ENCODE measurements at regions not wholly inside any gene's neighbourhood (a gene's known extent, or its start where the extent isn't known, plus 50 kb on each side); places are given as distances from the start of the nearest gene placed in this dataset.

DNA sequence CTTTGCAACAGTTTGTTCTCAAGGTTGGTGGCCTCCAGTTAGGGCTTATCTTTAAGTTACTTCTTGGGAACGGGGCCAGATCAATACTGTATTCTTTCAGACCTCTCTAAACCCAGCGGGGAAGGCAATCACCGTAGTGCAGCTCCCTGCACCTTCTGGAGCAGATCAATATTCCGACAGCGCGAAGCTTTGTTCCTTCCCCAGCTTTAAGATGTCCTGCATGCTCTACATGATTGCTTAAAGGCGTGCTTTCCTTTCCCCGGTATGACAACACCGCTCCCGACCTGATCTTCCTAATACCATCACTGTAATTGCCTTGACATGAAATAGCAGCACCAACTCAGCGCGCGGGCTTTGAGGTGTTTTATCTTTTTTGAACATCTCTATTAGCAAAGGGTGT lies 755.2 kb downstream of the NR2F2 start:
- no peaks in the 10 kb centered on the region for H4K20me1 ChIP-seq (ENCODE audit: control insufficient read depth, insufficient read depth, low read depth, low read length)
- H3K4me2 ChIP-seq (ENCODE audit: low read length) = no peak overlapping the region
- H3K9me2 ChIP-seq (replicated peaks; ENCODE audit: control insufficient read depth, low read length) = no peaks in the 10 kb centered on the region

DNA sequence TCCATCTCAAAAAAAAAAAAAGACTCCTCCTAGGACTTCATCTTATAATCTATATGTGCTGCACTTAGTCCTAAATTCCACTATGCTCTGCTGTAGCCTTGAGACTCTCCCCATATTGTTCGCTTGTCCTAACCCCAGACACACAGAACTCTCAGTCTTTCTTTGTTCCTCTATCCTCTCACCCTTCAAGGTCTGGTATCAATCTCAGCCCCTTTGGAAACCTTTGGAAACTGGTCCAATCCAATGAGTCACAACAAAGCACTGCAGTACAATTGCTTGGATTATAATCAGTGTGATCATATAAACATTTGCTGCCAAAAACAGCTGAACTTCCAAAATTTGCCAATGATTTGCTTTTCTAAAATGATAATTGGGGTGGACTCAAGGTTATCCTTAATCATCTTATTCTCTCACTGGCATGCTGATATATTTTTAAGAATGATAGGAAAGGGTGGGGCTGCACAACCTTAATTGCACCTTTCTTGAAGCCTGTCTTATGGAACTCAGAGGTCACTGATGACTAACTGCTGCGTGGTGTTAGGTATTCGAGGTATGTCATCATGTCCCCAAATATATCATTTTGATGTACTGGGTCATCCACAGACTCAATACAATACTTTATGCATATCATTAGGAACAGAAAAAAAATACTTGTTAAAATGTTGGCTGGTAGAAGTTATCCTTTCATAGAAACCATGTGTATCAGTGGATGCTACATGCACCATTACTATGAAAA lies 756.7 kb downstream of the NR2F2 start:
- TF ChIP-seq, protein P1, sequence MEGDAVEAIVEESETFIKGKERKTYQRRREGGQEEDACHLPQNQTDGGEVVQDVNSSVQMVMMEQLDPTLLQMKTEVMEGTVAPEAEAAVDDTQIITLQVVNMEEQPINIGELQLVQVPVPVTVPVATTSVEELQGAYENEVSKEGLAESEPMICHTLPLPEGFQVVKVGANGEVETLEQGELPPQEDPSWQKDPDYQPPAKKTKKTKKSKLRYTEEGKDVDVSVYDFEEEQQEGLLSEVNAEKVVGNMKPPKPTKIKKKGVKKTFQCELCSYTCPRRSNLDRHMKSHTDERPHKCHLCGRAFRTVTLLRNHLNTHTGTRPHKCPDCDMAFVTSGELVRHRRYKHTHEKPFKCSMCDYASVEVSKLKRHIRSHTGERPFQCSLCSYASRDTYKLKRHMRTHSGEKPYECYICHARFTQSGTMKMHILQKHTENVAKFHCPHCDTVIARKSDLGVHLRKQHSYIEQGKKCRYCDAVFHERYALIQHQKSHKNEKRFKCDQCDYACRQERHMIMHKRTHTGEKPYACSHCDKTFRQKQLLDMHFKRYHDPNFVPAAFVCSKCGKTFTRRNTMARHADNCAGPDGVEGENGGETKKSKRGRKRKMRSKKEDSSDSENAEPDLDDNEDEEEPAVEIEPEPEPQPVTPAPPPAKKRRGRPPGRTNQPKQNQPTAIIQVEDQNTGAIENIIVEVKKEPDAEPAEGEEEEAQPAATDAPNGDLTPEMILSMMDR (IDR thresholded peaks at IDR 0.05; ENCODE audit: low read depth, low read length, poor library complexity, severe bottlenecking) = no peak
- no peak for TF ChIP-seq EZH2phosphoT487 (IDR thresholded peaks at IDR 0.05; ENCODE audit: borderline replicate concordance, low read length)

More for the DNA sequence above, 755.2 kb downstream of the NR2F2 start:
- Histone ChIP-seq H3F3A (ENCODE audit: control insufficient read depth, insufficient read depth) (no peaks in the 10 kb centered on the region), H3K79me2 (ENCODE audit: control insufficient read depth, low read length) (no peaks in the 10 kb centered on the region), H3K27ac (ENCODE audit: low read depth, low read length) (no peak overlapping the region), H3K4me1 (ENCODE audit: control insufficient read depth, low read length) (no peaks in the 10 kb centered on the region), H3K9me3 (ENCODE audit: control insufficient read depth, insufficient read depth, low read length) (no peaks in the 10 kb centered on the region), H3K4me3 (ENCODE audit: low read length) (no peak overlapping the region), H3K27me3 (ENCODE audit: control insufficient read depth, low read length) (no peaks in the 10 kb centered on the region), H3K36me3 (ENCODE audit: control insufficient read depth, low read length) (no peaks in the 10 kb centered on the region)
- TF ChIP-seq, protein P1 (IDR thresholded peaks at IDR 0.05; ENCODE audit: low read depth, low read length, poor library complexity, severe bottlenecking) = no peak
- no peak for TF ChIP-seq EZH2phosphoT487 (IDR thresholded peaks at IDR 0.05; ENCODE audit: borderline replicate concordance, low read length)

DNA sequence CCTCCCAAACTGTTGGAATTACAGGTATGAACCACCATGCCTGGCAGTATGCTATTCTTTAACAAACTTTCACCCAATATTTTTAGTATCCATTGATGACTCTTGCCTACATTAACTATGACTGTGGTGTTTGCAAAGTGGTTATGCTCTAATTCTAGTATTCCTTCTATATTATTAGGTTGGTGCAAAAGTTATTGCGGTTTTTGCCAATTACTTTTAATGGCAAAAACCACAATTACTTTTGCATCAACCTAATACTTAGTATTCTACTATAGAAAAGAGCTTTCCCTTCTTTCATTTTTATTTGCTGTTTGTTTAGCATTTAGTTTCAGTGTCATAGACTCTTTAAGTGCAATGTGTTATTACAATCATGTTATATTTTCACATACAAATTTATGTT lies 760.6 kb downstream of the NR2F2 start:
- H3F3A ChIP-seq (ENCODE audit: control insufficient read depth, insufficient read depth) = no peaks in the 10 kb centered on the region
- H3K27ac ChIP-seq (ENCODE audit: low read depth, low read length) = no peak overlapping the region
- no peaks in the 10 kb centered on the region for H3K9me2 ChIP-seq (replicated peaks; ENCODE audit: control insufficient read depth, low read length)
- no peaks in the 10 kb centered on the region for H3K4me1 ChIP-seq (ENCODE audit: control insufficient read depth, low read length)
- H4K20me1 ChIP-seq (ENCODE audit: control insufficient read depth, insufficient read depth, low read depth, low read length) = no peaks in the 10 kb centered on the region
- no peaks in the 10 kb centered on the region for H3K27me3 ChIP-seq (ENCODE audit: control insufficient read depth, low read length)
- no peaks in the 10 kb centered on the region for H3K79me2 ChIP-seq (ENCODE audit: control insufficient read depth, low read length)
- no peak overlapping the region for H3K4me3 ChIP-seq (ENCODE audit: low read length)
- H3K36me3 ChIP-seq (ENCODE audit: control insufficient read depth, low read length) = no peaks in the 10 kb centered on the region
- no peak overlapping the region for H3K4me2 ChIP-seq (ENCODE audit: low read length)
- TF ChIP-seq EZH2phosphoT487 (IDR thresholded peaks at IDR 0.05; ENCODE audit: borderline replicate concordance, low read length) = no peak
- TF ChIP-seq, protein P1 (IDR thresholded peaks at IDR 0.05; ENCODE audit: low read depth, low read length, poor library complexity, severe bottlenecking) = no peak
- no peaks in the 10 kb centered on the region for H3K9me3 ChIP-seq (ENCODE audit: control insufficient read depth, insufficient read depth, low read length)

More for the DNA sequence above, 756.7 kb downstream of the NR2F2 start:
- H3K36me3 ChIP-seq (ENCODE audit: control insufficient read depth, low read length) = no peaks in the 10 kb centered on the region
- no peaks in the 10 kb centered on the region for H4K20me1 ChIP-seq (ENCODE audit: control insufficient read depth, insufficient read depth, low read depth, low read length)
- no peaks in the 10 kb centered on the region for H3K9me3 ChIP-seq (ENCODE audit: control insufficient read depth, insufficient read depth, low read length)
- no peaks in the 10 kb centered on the region for H3K4me1 ChIP-seq (ENCODE audit: control insufficient read depth, low read length)
- H3K4me2 ChIP-seq (ENCODE audit: low read length) = no peak overlapping the region
- H3K27ac ChIP-seq (ENCODE audit: low read depth, low read length) = no peak overlapping the region
- H3K9me2 ChIP-seq (replicated peaks; ENCODE audit: control insufficient read depth, low read length) = no peaks in the 10 kb centered on the region
- no peaks in the 10 kb centered on the region for H3F3A ChIP-seq (ENCODE audit: control insufficient read depth, insufficient read depth)
- no peaks in the 10 kb centered on the region for H3K79me2 ChIP-seq (ENCODE audit: control insufficient read depth, low read length)
- no peaks in the 10 kb centered on the region for H3K27me3 ChIP-seq (ENCODE audit: control insufficient read depth, low read length)
- H3K4me3 ChIP-seq (ENCODE audit: low read length) = no peak overlapping the region
